Sciatic nerve (tissue), 2 donors: ENCODE measurements at regions not wholly inside any gene's neighbourhood (a gene's known extent, or its start where the extent isn't known, plus 50 kb on each side); places are given as distances from the start of the nearest gene placed in this dataset.
A peak's percentile ranks its signal among the peaks of the same experiment; 100 is the strongest.
"Not testable (repeated sequence)": the region's sequence is repeated elsewhere in the genome, so short reads cannot be mapped to it uniquely, and the experiment has no call there.

Experiments
- ATAC-seq: fragments of 200-7000 bp; cut with Tn5 transposase; one replicate; pipeline ENCODE4 v1.9.1; 2020; ENCODE audit warnings: mild to moderate bottlenecking, moderate library complexity
- DNase-seq: peaks from one replicate; pipeline ENCODE4 v3.0.0-alpha.2; 2020; ENCODE audit warnings: low spot score
- intact Hi-C: fragments of 100-400 bp; cut with DNase I; formaldehyde crosslinking; loops from one replicate; pipeline ENCODE4 v1.14.2; 2022
- donor health status: DM: no; HTN: no; CAD: no.
- donor health status: DM: no; HTN: no; CAD: no.

GRCh38 chr12:100083308-100083707, 59.4 kb downstream of the BLTP3B start:
- DNase-seq (no peak), ATAC-seq (no peak)
- intact Hi-C loops: no loop called here

- intact Hi-C loops, ATAC-seq, DNase-seq: not testable (repeated sequence)
Observed at GRCh38 chr12:100078777-100079176, 63.9 kb downstream of the BLTP3B start.

- DNase-seq: no peak
- ATAC-seq: peak; percentile 44
- intact Hi-C loops: no loop called here
Observed at GRCh38 chr12:100077367-100077766, 65.3 kb downstream of the BLTP3B start.

- DNase-seq (no peak), ATAC-seq (no peak)
- intact Hi-C loops: no loop called here
Observed at GRCh38 chr12:100075598-100075997, 67.1 kb downstream of the BLTP3B start.

GRCh38 chr12:100069795-100070194, 72.9 kb downstream of the BLTP3B start:
- ATAC-seq (no peak), DNase-seq (no peak)
- intact Hi-C loops: no loop called here

GRCh38 chr12:100068305-100068704, 74.4 kb downstream of the BLTP3B start:
- intact Hi-C loops: no loop called here
- DNase-seq (no peak), ATAC-seq (no peak)

- intact Hi-C loops: no loop called here
- no peak for DNase-seq
- no peak for ATAC-seq
Observed at GRCh38 chr12:100061814-100062213, 77.1 kb upstream of the ANKS1B start.

- ATAC-seq (no peak), DNase-seq (no peak)
- intact Hi-C loops: no loop called here
Observed at GRCh38 chr12:100058482-100059029, 73.8 kb upstream of the ANKS1B start.

- intact Hi-C loops, DNase-seq, ATAC-seq: not testable (repeated sequence)
Observed at GRCh38 chr12:100046202-100046601, 61.5 kb upstream of the ANKS1B start.

- DNase-seq: no peak
- no peak for ATAC-seq
- intact Hi-C loops: no loop called here
Observed at GRCh38 chr12:100044266-100044665, 59.5 kb upstream of the ANKS1B start.

- intact Hi-C loops: no loop called here
- DNase-seq (no peak), ATAC-seq (no peak)
Observed at GRCh38 chr12:100043631-100044030, 58.9 kb upstream of the ANKS1B start.
